Right lobe of liver (tissue), 4 donors: ENCODE measurements at regions not wholly inside any gene's neighbourhood (a gene's known extent, or its start where the extent isn't known, plus 50 kb on each side); places are given as distances from the start of the nearest gene placed in this dataset.

Source experiments
- CTCF ChIP-seq, 4 donors: fragments of 200-600 bp in 3 of 4; fragments of 450-650 bp in 1 of 4; IDR thresholded peaks; one replicate each; pipeline versions ENCODE4 v1.5.1 to v1.8.0; 2016 to 2022; ENCODE audit warnings: antibody characterized with exemption in 4 of 4, mild to moderate bottlenecking in 2 of 4
- POLR2A ChIP-seq: fragments of 450-650 bp; IDR thresholded peaks from one replicate; pipeline ENCODE4 v1.6.1; 2017; ENCODE audit warnings: antibody characterized with exemption, mild to moderate bottlenecking
- donor health status: DM: no; HTN: no; CAD: no.
- donor health status: DM: no; HTN: no; CAD: no.
- donor health status: DM: no; HTN: yes; CAD: no.

- no peak for TF ChIP-seq CTCF (IDR thresholded peaks at IDR 0.05)
- no peak for TF ChIP-seq POLR2A
These were observed 101.4 kb downstream of the RMI2 start for GRCh38 chr16:11446566-11447119.
